HEK293 (cell line): ENCODE measurements at regions not wholly inside any gene's neighbourhood (a gene's known extent, or its start where the extent isn't known, plus 50 kb on each side); places are given as distances from the start of the nearest gene placed in this dataset.

Source experiments
- MYNN ChIP-seq: fragments of 450-650 bp; formaldehyde crosslinking; IDR thresholded peaks from 2 replicates; pipeline ENCODE4 v1.5.1; 2016; ENCODE audit warnings: missing biosample characterization, missing genetic modification characterization, borderline replicate concordance
- YY1 ChIP-seq: fragments of 450-650 bp; formaldehyde crosslinking; IDR thresholded peaks from 2 replicates; pipeline ENCODE4 v1.5.1; 2018; ENCODE audit warnings: missing biosample characterization, missing genetic modification characterization
- ZBTB7A ChIP-seq: fragments of 450-650 bp; formaldehyde crosslinking; IDR thresholded peaks from 2 replicates; pipeline ENCODE4 v1.5.1; 2016; ENCODE audit warnings: low read depth, missing biosample characterization, missing genetic modification characterization
- ZNF133 ChIP-seq: fragments of 450-650 bp; formaldehyde crosslinking; IDR thresholded peaks from 2 replicates; pipeline ENCODE4 v1.5.1; 2016; ENCODE audit warnings: missing biosample characterization, missing genetic modification characterization
- ZNF274 ChIP-seq, 2 experiments: fragments of 200-500 bp in 1 of 2; fragments of 450-650 bp in 1 of 2; sonication (Bioruptor generic) in 1 of 2; formaldehyde crosslinking in 1 of 2; IDR thresholded peaks; 2 replicates each; pipeline versions ENCODE4 v1.5.1 to v1.6.1; 2014 to 2016; ENCODE audit warnings: borderline replicate concordance in 1 of 2, inconsistent platforms in 1 of 2, low read length in 1 of 2, missing biosample characterization in 1 of 2, missing genetic modification characterization in 1 of 2
- ZNF37A ChIP-seq: fragments of 450-650 bp; IDR thresholded peaks from 2 replicates; pipeline ENCODE4 v1.5.1; 2018; ENCODE audit warnings: missing biosample characterization, missing genetic modification characterization
- ZNF404 ChIP-seq: fragments of 450-650 bp; formaldehyde crosslinking; IDR thresholded peaks from 2 replicates; pipeline ENCODE4 v1.5.1; 2017; ENCODE audit warnings: missing biosample characterization, missing genetic modification characterization
- ZNF776 ChIP-seq: fragments of 450-650 bp; formaldehyde crosslinking; IDR thresholded peaks from 2 replicates; pipeline ENCODE4 v1.5.0; 2017; ENCODE audit warnings: missing biosample characterization, missing genetic modification characterization, borderline replicate concordance
- ZSCAN30 ChIP-seq: fragments of 450-650 bp; IDR thresholded peaks from 2 replicates; pipeline ENCODE4 v1.5.1; 2018; ENCODE audit warnings: missing biosample characterization, mild to moderate bottlenecking, missing genetic modification characterization, moderate library complexity
- TF ChIP-seq, protein P1 (sequence below): fragments of 450-650 bp; formaldehyde crosslinking; IDR thresholded peaks from 2 replicates; pipeline ENCODE4 v1.5.1; 2016; ENCODE audit warnings: missing biosample characterization, missing genetic modification characterization
- TF ChIP-seq, protein P2 (sequence below): fragments of 450-650 bp; formaldehyde crosslinking; IDR thresholded peaks from 2 replicates; pipeline ENCODE4 v1.5.1; 2017; ENCODE audit warnings: missing biosample characterization, mild to moderate bottlenecking, missing genetic modification characterization, moderate library complexity

DNA sequence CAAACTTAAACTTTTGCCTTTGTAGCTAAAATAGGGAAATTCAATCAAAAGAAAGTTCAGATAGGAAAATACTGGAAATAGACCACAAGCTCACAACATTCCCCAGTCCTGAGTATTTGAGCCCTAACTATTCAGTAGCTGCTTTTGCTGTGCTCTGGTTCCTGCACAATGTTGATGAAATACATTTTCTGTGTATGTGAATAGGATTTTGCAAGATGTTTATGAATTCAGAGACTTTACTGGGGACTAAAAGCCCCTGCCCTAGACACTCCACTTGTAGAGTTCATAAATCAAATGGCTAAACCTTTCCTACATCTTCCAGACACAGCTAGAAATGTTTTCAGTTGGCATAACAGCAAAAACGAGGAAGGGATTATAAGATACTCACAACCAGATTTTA is 105.9 kb downstream of the FBXO8 start:
- TF ChIP-seq, protein P1, sequence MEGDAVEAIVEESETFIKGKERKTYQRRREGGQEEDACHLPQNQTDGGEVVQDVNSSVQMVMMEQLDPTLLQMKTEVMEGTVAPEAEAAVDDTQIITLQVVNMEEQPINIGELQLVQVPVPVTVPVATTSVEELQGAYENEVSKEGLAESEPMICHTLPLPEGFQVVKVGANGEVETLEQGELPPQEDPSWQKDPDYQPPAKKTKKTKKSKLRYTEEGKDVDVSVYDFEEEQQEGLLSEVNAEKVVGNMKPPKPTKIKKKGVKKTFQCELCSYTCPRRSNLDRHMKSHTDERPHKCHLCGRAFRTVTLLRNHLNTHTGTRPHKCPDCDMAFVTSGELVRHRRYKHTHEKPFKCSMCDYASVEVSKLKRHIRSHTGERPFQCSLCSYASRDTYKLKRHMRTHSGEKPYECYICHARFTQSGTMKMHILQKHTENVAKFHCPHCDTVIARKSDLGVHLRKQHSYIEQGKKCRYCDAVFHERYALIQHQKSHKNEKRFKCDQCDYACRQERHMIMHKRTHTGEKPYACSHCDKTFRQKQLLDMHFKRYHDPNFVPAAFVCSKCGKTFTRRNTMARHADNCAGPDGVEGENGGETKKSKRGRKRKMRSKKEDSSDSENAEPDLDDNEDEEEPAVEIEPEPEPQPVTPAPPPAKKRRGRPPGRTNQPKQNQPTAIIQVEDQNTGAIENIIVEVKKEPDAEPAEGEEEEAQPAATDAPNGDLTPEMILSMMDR (tag by site-specific recombination) = no peak
- no peak for TF ChIP-seq ZNF404 (tag by site-specific recombination)
- TF ChIP-seq MYNN (tag by site-specific recombination) = no peak
- no peak for TF ChIP-seq ZNF776 (tag by site-specific recombination)
- no peak for TF ChIP-seq ZNF37A
- TF ChIP-seq ZSCAN30 = no peak
- TF ChIP-seq ZBTB7A (tag by site-specific recombination) = no peak
- TF ChIP-seq ZNF133 = no peak
- TF ChIP-seq YY1 (tag by site-specific recombination) = no peak
- TF ChIP-seq, protein P2, sequence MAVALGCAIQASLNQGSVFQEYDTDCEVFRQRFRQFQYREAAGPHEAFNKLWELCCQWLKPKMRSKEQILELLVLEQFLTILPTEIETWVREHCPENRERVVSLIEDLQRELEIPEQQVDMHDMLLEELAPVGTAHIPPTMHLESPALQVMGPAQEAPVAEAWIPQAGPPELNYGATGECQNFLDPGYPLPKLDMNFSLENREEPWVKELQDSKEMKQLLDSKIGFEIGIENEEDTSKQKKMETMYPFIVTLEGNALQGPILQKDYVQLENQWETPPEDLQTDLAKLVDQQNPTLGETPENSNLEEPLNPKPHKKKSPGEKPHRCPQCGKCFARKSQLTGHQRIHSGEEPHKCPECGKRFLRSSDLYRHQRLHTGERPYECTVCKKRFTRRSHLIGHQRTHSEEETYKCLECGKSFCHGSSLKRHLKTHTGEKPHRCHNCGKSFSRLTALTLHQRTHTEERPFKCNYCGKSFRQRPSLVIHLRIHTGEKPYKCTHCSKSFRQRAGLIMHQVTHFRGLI (tag by site-specific recombination) = no peak
- no peak for TF ChIP-seq ZNF274 (IDR thresholded peaks at IDR 0.05; ENCODE audit: low read length)
- no peak for TF ChIP-seq ZNF274 (tag by site-specific recombination; IDR thresholded peaks at IDR 0.05; ENCODE audit: borderline replicate concordance)
